Breast epithelium (tissue), 3 donors: ENCODE measurements at regions not wholly inside any gene's neighbourhood (a gene's known extent, or its start where the extent isn't known, plus 50 kb on each side); places are given as distances from the start of the nearest gene placed in this dataset.
"Not testable (repeated sequence)": the region's sequence is repeated elsewhere in the genome, so short reads cannot be mapped to it uniquely, and the experiment has no call there.

Source experiments
- CTCF ChIP-seq, 3 donors: fragments of 450-650 bp; IDR thresholded peaks; one replicate each; pipeline ENCODE4 v1.5.1; 2016 to 2017; ENCODE audit warnings: antibody characterized with exemption in 3 of 3, mild to moderate bottlenecking in 3 of 3, moderate library complexity in 3 of 3
- POLR2A ChIP-seq: fragments of 450-650 bp; IDR thresholded peaks from one replicate; pipeline ENCODE4 v1.6.1; 2016; ENCODE audit warnings: antibody characterized with exemption, mild to moderate bottlenecking, moderate library complexity

- not testable (repeated sequence) for TF ChIP-seq CTCF (IDR thresholded peaks at IDR 0.05); POLR2A
Observed at GRCh38 chr14:81623771-81624396, 90.2 kb upstream of the SEL1L start.
